HG02852 (cell line): ENCODE measurements at regions not wholly inside any gene's neighbourhood (a gene's known extent, or its start where the extent isn't known, plus 50 kb on each side); places are given as distances from the start of the nearest gene placed in this dataset.

Source experiments
- ATAC-seq: cut with Tn5 transposase; IDR thresholded peaks from one replicate; pipeline ENCODE4 v1.9.1; 2021; ENCODE audit warnings: mild to moderate bottlenecking, moderate library complexity; ENCODE audit not compliant: unreplicated experiment

- ATAC-seq = no peak
Observed at GRCh38 chr2:54360055-54360792, 95.9 kb upstream of the SPTBN1 start.

- no peak for ATAC-seq
Observed at GRCh38 chr2:54364409-54364808, 91.7 kb upstream of the SPTBN1 start.

- ATAC-seq = no peak
Observed at GRCh38 chr2:54365661-54366060, 90.5 kb upstream of the SPTBN1 start.

- no peak for ATAC-seq
Observed at GRCh38 chr2:54366487-54367280, 89.4 kb upstream of the SPTBN1 start.

- no peak for ATAC-seq
Observed at GRCh38 chr2:54370405-54371104, 85.6 kb upstream of the SPTBN1 start.

GRCh38 chr2:54371460-54372065 is 84.6 kb upstream of the SPTBN1 start:
- ATAC-seq = no peak

- ATAC-seq = no peak
Observed at GRCh38 chr2:54372361-54372760, 83.8 kb upstream of the SPTBN1 start.

GRCh38 chr2:54373855-54374254 is 82.3 kb upstream of the SPTBN1 start:
- ATAC-seq = no peak

- ATAC-seq = no peak
Observed at GRCh38 chr2:54374591-54375364, 81.3 kb upstream of the SPTBN1 start.

GRCh38 chr2:54377451-54377850 is 78.7 kb upstream of the SPTBN1 start:
- no peak for ATAC-seq

GRCh38 chr2:54377901-54378493 is 78.1 kb upstream of the SPTBN1 start:
- ATAC-seq = no peak

- ATAC-seq = no peak
Observed at GRCh38 chr2:54380670-54381069, 75.5 kb upstream of the SPTBN1 start.

- no peak for ATAC-seq
Observed at GRCh38 chr2:54381293-54381692, 74.8 kb upstream of the SPTBN1 start.

GRCh38 chr2:54382601-54383000 is 73.5 kb upstream of the SPTBN1 start:
- ATAC-seq = no peak

GRCh38 chr2:54384301-54385203 is 71.6 kb upstream of the SPTBN1 start:
- no peak for ATAC-seq

GRCh38 chr2:54385271-54385670 is 70.9 kb upstream of the SPTBN1 start:
- ATAC-seq = no peak

- no peak for ATAC-seq
Observed at GRCh38 chr2:54386585-54386984, 69.5 kb upstream of the SPTBN1 start.

GRCh38 chr2:54387059-54387991 is 68.8 kb upstream of the SPTBN1 start:
- no peak for ATAC-seq
